Stomach smooth muscle (tissue), 2 donors: ENCODE measurements at regions not wholly inside any gene's neighbourhood (a gene's known extent, or its start where the extent isn't known, plus 50 kb on each side); places are given as distances from the start of the nearest gene placed in this dataset.

ENCODE experiments used
- H3K27ac ChIP-seq: one replicate; pipeline ENCODE4 v1.7.0; 2013; ENCODE audit warnings: mild to moderate bottlenecking, low read length, inconsistent platforms
- H3K27me3 ChIP-seq, 2 donors: one replicate each; pipeline ENCODE4 v1.7.0; 2013; ENCODE audit warnings: low read length in 2 of 2; ENCODE audit not compliant: insufficient read depth in 2 of 2, control insufficient read depth in 1 of 2
- H3K36me3 ChIP-seq, 2 donors: one replicate each; pipeline ENCODE4 v1.7.0; 2013; ENCODE audit warnings: low read length in 2 of 2; ENCODE audit not compliant: control insufficient read depth in 2 of 2, insufficient read depth in 2 of 2
- H3K4me1 ChIP-seq: one replicate; pipeline ENCODE4 v1.7.0; 2013; ENCODE audit warnings: low read length; ENCODE audit not compliant: control insufficient read depth, insufficient read depth
- H3K4me3 ChIP-seq, 2 donors: one replicate each; pipeline ENCODE4 v1.7.0; 2013; ENCODE audit warnings: low read length in 2 of 2
- H3K9ac ChIP-seq, 2 donors: one replicate each; pipeline ENCODE4 v1.7.0; 2013; ENCODE audit warnings: low read length in 2 of 2, mild to moderate bottlenecking in 1 of 2
- H3K9me3 ChIP-seq, 2 donors: one replicate each; pipeline ENCODE4 v1.7.0; 2013; ENCODE audit warnings: low read length in 2 of 2; ENCODE audit not compliant: control insufficient read depth in 2 of 2
- donor health status: healthy.
- donor health status: Pancreatic carcinoma.

GRCh38 chr4:177568931-177569330, 126.7 kb upstream of the AGA start:
- no peaks in the 10 kb centered on the region for H3K27me3 ChIP-seq
- no peaks in the 10 kb centered on the region for H3K9me3 ChIP-seq
- no peaks in the 10 kb centered on the region for H3K36me3 ChIP-seq
- H3K4me3 ChIP-seq: no peak overlapping the region
- no peaks in the 10 kb centered on the region for H3K4me1 ChIP-seq
- no peak overlapping the region for H3K27ac ChIP-seq
- H3K9ac ChIP-seq: no peak overlapping the region

- H3K9me3 ChIP-seq: no peaks in the 10 kb centered on the region
- H3K36me3 ChIP-seq: no peaks in the 10 kb centered on the region
- no peaks in the 10 kb centered on the region for H3K4me1 ChIP-seq
- no peak overlapping the region for H3K4me3 ChIP-seq
- no peaks in the 10 kb centered on the region for H3K27me3 ChIP-seq
- H3K27ac ChIP-seq: no peak overlapping the region
- no peak overlapping the region for H3K9ac ChIP-seq
These were observed 127.2 kb upstream of the AGA start for GRCh38 chr4:177569434-177569833.

- no peak overlapping the region for H3K9ac ChIP-seq
- no peaks in the 10 kb centered on the region for H3K27me3 ChIP-seq
- H3K4me3 ChIP-seq: no peak overlapping the region
- no peaks in the 10 kb centered on the region for H3K36me3 ChIP-seq
- H3K27ac ChIP-seq: no peak overlapping the region
- no peaks in the 10 kb centered on the region for H3K4me1 ChIP-seq
- no peaks in the 10 kb centered on the region for H3K9me3 ChIP-seq
These were observed 131.3 kb upstream of the AGA start for GRCh38 chr4:177573507-177573906.

GRCh38 chr4:177574446-177574845, 132.2 kb upstream of the AGA start:
- Histone ChIP-seq H3K4me3 (no peak overlapping the region), H3K27ac (no peak overlapping the region), H3K9ac (no peak overlapping the region), H3K27me3 (no peaks in the 10 kb centered on the region), H3K4me1 (no peaks in the 10 kb centered on the region), H3K36me3 (no peaks in the 10 kb centered on the region), H3K9me3 (no peaks in the 10 kb centered on the region)

GRCh38 chr4:177579649-177580048, 137.4 kb upstream of the AGA start:
- no peak overlapping the region for H3K9ac ChIP-seq
- no peaks in the 10 kb centered on the region for H3K36me3 ChIP-seq
- H3K9me3 ChIP-seq: no peaks in the 10 kb centered on the region
- no peak overlapping the region for H3K4me3 ChIP-seq
- no peaks in the 10 kb centered on the region for H3K4me1 ChIP-seq
- no peaks in the 10 kb centered on the region for H3K27me3 ChIP-seq
- H3K27ac ChIP-seq: no peak overlapping the region

- Histone ChIP-seq H3K27ac (no peak overlapping the region), H3K9me3 (no peaks in the 10 kb centered on the region), H3K27me3 (no peaks in the 10 kb centered on the region), H3K4me1 (no peaks in the 10 kb centered on the region), H3K36me3 (no peaks in the 10 kb centered on the region), H3K4me3 (no peak overlapping the region), H3K9ac (no peak overlapping the region)
These were observed 140.8 kb upstream of the AGA start for GRCh38 chr4:177582992-177583391.

- no peak overlapping the region for H3K4me3 ChIP-seq
- no peaks in the 10 kb centered on the region for H3K4me1 ChIP-seq
- no peak overlapping the region for H3K9ac ChIP-seq
- no peaks in the 10 kb centered on the region for H3K27me3 ChIP-seq
- H3K27ac ChIP-seq: no peak overlapping the region
- no peaks in the 10 kb centered on the region for H3K9me3 ChIP-seq
- no peaks in the 10 kb centered on the region for H3K36me3 ChIP-seq
These were observed 145.8 kb upstream of the AGA start for GRCh38 chr4:177587989-177588388.

- H3K4me3 ChIP-seq: no peak overlapping the region
- no peak overlapping the region for H3K9ac ChIP-seq
- no peaks in the 10 kb centered on the region for H3K9me3 ChIP-seq
- no peaks in the 10 kb centered on the region for H3K36me3 ChIP-seq
- no peak overlapping the region for H3K27ac ChIP-seq
- no peaks in the 10 kb centered on the region for H3K4me1 ChIP-seq
- H3K27me3 ChIP-seq: no peaks in the 10 kb centered on the region
These were observed 153.1 kb upstream of the AGA start for GRCh38 chr4:177595386-177595785.

GRCh38 chr4:177596035-177596434, 153.8 kb upstream of the AGA start:
- no peak overlapping the region for H3K4me3 ChIP-seq
- H3K27ac ChIP-seq: no peak overlapping the region
- no peaks in the 10 kb centered on the region for H3K4me1 ChIP-seq
- no peaks in the 10 kb centered on the region for H3K27me3 ChIP-seq
- no peaks in the 10 kb centered on the region for H3K36me3 ChIP-seq
- H3K9ac ChIP-seq: no peak overlapping the region
- no peaks in the 10 kb centered on the region for H3K9me3 ChIP-seq

- Histone ChIP-seq H3K27me3 (no peaks in the 10 kb centered on the region), H3K9me3 (no peaks in the 10 kb centered on the region), H3K9ac (no peak overlapping the region), H3K27ac (no peak overlapping the region), H3K4me1 (no peaks in the 10 kb centered on the region), H3K36me3 (no peaks in the 10 kb centered on the region), H3K4me3 (no peak overlapping the region)
These were observed 154.8 kb upstream of the AGA start for GRCh38 chr4:177596991-177597390.

- Histone ChIP-seq H3K9me3 (no peaks in the 10 kb centered on the region), H3K27me3 (no peaks in the 10 kb centered on the region), H3K27ac (no peak overlapping the region), H3K36me3 (no peaks in the 10 kb centered on the region), H3K4me1 (no peaks in the 10 kb centered on the region), H3K4me3 (no peak overlapping the region), H3K9ac (no peak overlapping the region)
These were observed 163.0 kb upstream of the AGA start for GRCh38 chr4:177605252-177605651.
